GM18511 (cell line): ENCODE measurements at regions not wholly inside any gene's neighbourhood (a gene's known extent, or its start where the extent isn't known, plus 50 kb on each side); places are given as distances from the start of the nearest gene placed in this dataset.
"Not testable (repeated sequence)": the region's sequence is repeated elsewhere in the genome, so short reads cannot be mapped to it uniquely, and the experiment has no call there.

ENCODE experiments used
- ATAC-seq: cut with Tn5 transposase; IDR thresholded peaks from one replicate; pipeline ENCODE4 v1.9.1; 2021; ENCODE audit warnings: mild to moderate bottlenecking, moderate library complexity; ENCODE audit not compliant: unreplicated experiment

- ATAC-seq, result no peak
These were observed 333.5 kb upstream of the NRG3 start for GRCh38 chr10:81541517-81541916.

GRCh38 chr10:81546243-81546642 lies 328.8 kb upstream of the NRG3 start:
- no peak for ATAC-seq

GRCh38 chr10:81548160-81548559 lies 326.8 kb upstream of the NRG3 start:
- no peak for ATAC-seq

- ATAC-seq, result no peak
These were observed 310.9 kb upstream of the NRG3 start for GRCh38 chr10:81564143-81564542.

GRCh38 chr10:81569488-81569887 lies 305.5 kb upstream of the NRG3 start:
- no peak for ATAC-seq

GRCh38 chr10:81570349-81570748 lies 304.6 kb upstream of the NRG3 start:
- ATAC-seq, result no peak

- ATAC-seq, result no peak
These were observed 303.9 kb upstream of the NRG3 start for GRCh38 chr10:81570878-81571794.

- no peak for ATAC-seq
These were observed 300.0 kb upstream of the NRG3 start for GRCh38 chr10:81575036-81575435.

GRCh38 chr10:81576336-81576735 lies 298.7 kb upstream of the NRG3 start:
- ATAC-seq, result no peak

- ATAC-seq, result no peak
These were observed 280.0 kb upstream of the NRG3 start for GRCh38 chr10:81594991-81595390.

GRCh38 chr10:81600185-81600584 lies 274.8 kb upstream of the NRG3 start:
- no peak for ATAC-seq

- ATAC-seq, result no peak
These were observed 271.8 kb upstream of the NRG3 start for GRCh38 chr10:81603106-81603620.

GRCh38 chr10:81644485-81644884 lies 230.5 kb upstream of the NRG3 start:
- not testable (repeated sequence) for ATAC-seq

- no peak for ATAC-seq
These were observed 219.0 kb upstream of the NRG3 start for GRCh38 chr10:81655986-81656385.

GRCh38 chr10:81662837-81663236 lies 212.2 kb upstream of the NRG3 start:
- no peak for ATAC-seq

- not testable (repeated sequence) for ATAC-seq
These were observed 210.2 kb upstream of the NRG3 start for GRCh38 chr10:81664800-81665199.

GRCh38 chr10:81674941-81675340 lies 200.1 kb upstream of the NRG3 start:
- no peak for ATAC-seq

GRCh38 chr10:81679291-81679690 lies 195.7 kb upstream of the NRG3 start:
- no peak for ATAC-seq

- ATAC-seq, result no peak
These were observed 194.6 kb upstream of the NRG3 start for GRCh38 chr10:81680359-81680758.

GRCh38 chr10:81688459-81688858 lies 186.5 kb upstream of the NRG3 start:
- no peak for ATAC-seq

- no peak for ATAC-seq
These were observed 178.2 kb upstream of the NRG3 start for GRCh38 chr10:81696609-81697388.

GRCh38 chr10:81704596-81704995 lies 170.4 kb upstream of the NRG3 start:
- ATAC-seq, result no peak
